ENCODE measurements at regions not wholly inside any gene's neighbourhood (a gene's known extent, or its start where the extent isn't known, plus 50 kb on each side); places are given as distances from the start of the nearest gene placed in this dataset.
"Not testable (repeated sequence)": the region's sequence is repeated elsewhere in the genome, so short reads cannot be mapped to it uniquely, and the experiment has no call there.

- TF ChIP-seq POLR2AphosphoS5 (IDR thresholded peaks at IDR 0.05) = no peak
- TF ChIP-seq POLR2A (IDR thresholded peaks at IDR 0.05) = no peak
- TF ChIP-seq CTCF (IDR thresholded peaks at IDR 0.05) = no peak
- TF ChIP-seq EP300 (IDR thresholded peaks at IDR 0.05) = no peak
- Histone ChIP-seq H3K4me3 (no peak overlapping the region), H3K4me1 (no peaks in the 10 kb centered on the region), H3K9me3 (no peaks in the 10 kb centered on the region), H3K36me3 (no peaks in the 10 kb centered on the region), H3K27ac (no peak overlapping the region), H3K27me3 (no peaks in the 10 kb centered on the region)
- intact Hi-C loops (cut with DNase I) = no loop called here
- WGBS, 2 donors = 45% methylated on average over 3 of the region's 3 CpGs
- no peak for DNase-seq
Observed at GRCh38 chr20:22846863-22847262, 188.2 kb upstream of the SSTR4 start.

- Histone ChIP-seq H3K9me3 (no peaks in the 10 kb centered on the region), H3K27me3 (no peaks in the 10 kb centered on the region), H3K36me3 (no peaks in the 10 kb centered on the region), H3K27ac (no peak overlapping the region), H3K4me3 (no peak overlapping the region), H3K4me1 (no peaks in the 10 kb centered on the region)
- 76 to 79% methylated on average over 1 of the region's 1 CpG for WGBS, 2 donors
- intact Hi-C loops (cut with DNase I) = no loop called here
- DNase-seq = no peak
- TF ChIP-seq POLR2AphosphoS5 (IDR thresholded peaks at IDR 0.05) = no peak
- TF ChIP-seq EP300 (IDR thresholded peaks at IDR 0.05) = no peak
- no peak for TF ChIP-seq POLR2A (IDR thresholded peaks at IDR 0.05)
- no peak for TF ChIP-seq CTCF (IDR thresholded peaks at IDR 0.05)
Observed at GRCh38 chr20:22848364-22848763, 186.7 kb upstream of the SSTR4 start.

- intact Hi-C loops (cut with DNase I) = not testable (repeated sequence)
Observed at GRCh38 chr20:22851679-22852346, 183.3 kb upstream of the SSTR4 start.

GRCh38 chr20:22861231-22861980, 173.7 kb upstream of the SSTR4 start:
- no peak overlapping the region for H3K27ac ChIP-seq
- no peaks in the 10 kb centered on the region for H3K27me3 ChIP-seq
- DNase-seq = no peak
- intact Hi-C loops (cut with DNase I) = no loop called here
- no peaks in the 10 kb centered on the region for H3K9me3 ChIP-seq
- no peak overlapping the region for H3K4me3 ChIP-seq
- H3K4me1 ChIP-seq = no peaks in the 10 kb centered on the region
- no peaks in the 10 kb centered on the region for H3K36me3 ChIP-seq
- TF ChIP-seq CTCF (IDR thresholded peaks at IDR 0.05) (no peak), EP300 (IDR thresholded peaks at IDR 0.05) (no peak), POLR2AphosphoS5 (IDR thresholded peaks at IDR 0.05) (no peak), POLR2A (IDR thresholded peaks at IDR 0.05) (no peak)
- 74 to 77% methylated on average over 11 of the region's 11 CpGs for WGBS, 2 donors

More at GRCh38 chr20:22851679-22852346, 183.3 kb upstream of the SSTR4 start:
- 10 to 33% methylated on average over 3 of the region's 3 CpGs for WGBS, 2 donors
- not testable (repeated sequence) for H3K27ac ChIP-seq, H3K27me3 ChIP-seq, H3K9me3 ChIP-seq, H3K4me1 ChIP-seq, DNase-seq, H3K4me3 ChIP-seq, H3K36me3 ChIP-seq
- TF ChIP-seq CTCF (IDR thresholded peaks at IDR 0.05) = peak in 2 of 4 experiments; percentile 17 to 19

All from sigmoid colon (tissue), 6 donors.